HTR-8/SVneo (cell line): ENCODE measurements at regions not wholly inside any gene's neighbourhood (a gene's known extent, or its start where the extent isn't known, plus 50 kb on each side); places are given as distances from the start of the nearest gene placed in this dataset.
"Not testable (repeated sequence)": the region's sequence is repeated elsewhere in the genome, so short reads cannot be mapped to it uniquely, and the experiment has no call there.

Experiments used
- DNase-seq: peaks from one replicate; pipeline ENCODE4 v3.0.0; 2011; ENCODE audit warnings: low spot score, mixed read lengths; ENCODE audit not compliant: insufficient read length
- FAIRE-seq: peaks from 2 replicates; lab custom pipeline; 2011; peaks lifted over from hg19 to GRCh38; lab: Jason Lieb, UNC

GRCh38 chr14:101090976-101091375 lies 187.5 kb upstream of the RTL1 start:
- no peak for FAIRE-seq
- DNase-seq = no peak

- not testable (repeated sequence) for DNase-seq, FAIRE-seq
Observed at GRCh38 chr14:101094916-101095315, 191.4 kb upstream of the RTL1 start.

- DNase-seq (no peak), FAIRE-seq (no peak)
Observed at GRCh38 chr14:101096551-101096950, 193.0 kb upstream of the RTL1 start.

- DNase-seq (no peak), FAIRE-seq (no peak)
Observed at GRCh38 chr14:101097109-101097793, 193.7 kb upstream of the RTL1 start.

- DNase-seq (no peak), FAIRE-seq (no peak)
Observed at GRCh38 chr14:101098177-101098576, 194.7 kb upstream of the RTL1 start.

GRCh38 chr14:101098641-101099040 lies 195.1 kb upstream of the RTL1 start:
- FAIRE-seq (no peak), DNase-seq (no peak)

GRCh38 chr14:101101456-101102056 lies 198.0 kb upstream of the RTL1 start:
- FAIRE-seq (no peak), DNase-seq (no peak)

GRCh38 chr14:101102875-101103274 lies 199.4 kb upstream of the RTL1 start:
- FAIRE-seq = no peak
- DNase-seq = no peak

GRCh38 chr14:101103321-101103901 lies 199.9 kb upstream of the RTL1 start:
- no peak for DNase-seq

GRCh38 chr14:101104485-101104884 lies 201.0 kb upstream of the RTL1 start:
- DNase-seq (no peak), FAIRE-seq (no peak)

More at GRCh38 chr14:101103321-101103901, 199.9 kb upstream of the RTL1 start:
- no peak for FAIRE-seq

GRCh38 chr14:101105045-101105444 lies 201.5 kb upstream of the RTL1 start:
- FAIRE-seq = no peak

GRCh38 chr14:101108579-101109346 lies 205.2 kb upstream of the RTL1 start:
- DNase-seq (no peak), FAIRE-seq (no peak)

More at GRCh38 chr14:101105045-101105444, 201.5 kb upstream of the RTL1 start:
- DNase-seq = no peak

- FAIRE-seq = no peak
- DNase-seq = no peak
Observed at GRCh38 chr14:101109347-101109638, 205.8 kb upstream of the RTL1 start.

- DNase-seq (no peak), FAIRE-seq (no peak)
Observed at GRCh38 chr14:101109981-101110728, 206.6 kb upstream of the RTL1 start.

GRCh38 chr14:101110729-101111619 lies 207.5 kb upstream of the RTL1 start:
- no peak for FAIRE-seq
- no peak for DNase-seq

GRCh38 chr14:101111620-101112290 lies 208.2 kb upstream of the RTL1 start:
- no peak for FAIRE-seq
- no peak for DNase-seq

- DNase-seq = no peak
Observed at GRCh38 chr14:101112351-101113107, 209.0 kb upstream of the RTL1 start.

GRCh38 chr14:101113108-101113612 lies 209.6 kb upstream of the RTL1 start:
- no peak for FAIRE-seq
- DNase-seq = no peak

More at GRCh38 chr14:101112351-101113107, 209.0 kb upstream of the RTL1 start:
- FAIRE-seq = no peak
